GM11168 (cell line): ENCODE measurements at regions not wholly inside any gene's neighbourhood (a gene's known extent, or its start where the extent isn't known, plus 50 kb on each side); places are given as distances from the start of the nearest gene placed in this dataset.
"Not testable (repeated sequence)": the region's sequence is repeated elsewhere in the genome, so short reads cannot be mapped to it uniquely, and the experiment has no call there.

Experiments used
- in situ Hi-C: fragments of 300-500 bp; cut with MboI; formaldehyde crosslinking; loops from one replicate; pipeline ENCODE4 v1.12.0; 2022; ENCODE audit warnings: low sequenced_read_pairs; ENCODE audit not compliant: unreplicated experiment

DNA sequence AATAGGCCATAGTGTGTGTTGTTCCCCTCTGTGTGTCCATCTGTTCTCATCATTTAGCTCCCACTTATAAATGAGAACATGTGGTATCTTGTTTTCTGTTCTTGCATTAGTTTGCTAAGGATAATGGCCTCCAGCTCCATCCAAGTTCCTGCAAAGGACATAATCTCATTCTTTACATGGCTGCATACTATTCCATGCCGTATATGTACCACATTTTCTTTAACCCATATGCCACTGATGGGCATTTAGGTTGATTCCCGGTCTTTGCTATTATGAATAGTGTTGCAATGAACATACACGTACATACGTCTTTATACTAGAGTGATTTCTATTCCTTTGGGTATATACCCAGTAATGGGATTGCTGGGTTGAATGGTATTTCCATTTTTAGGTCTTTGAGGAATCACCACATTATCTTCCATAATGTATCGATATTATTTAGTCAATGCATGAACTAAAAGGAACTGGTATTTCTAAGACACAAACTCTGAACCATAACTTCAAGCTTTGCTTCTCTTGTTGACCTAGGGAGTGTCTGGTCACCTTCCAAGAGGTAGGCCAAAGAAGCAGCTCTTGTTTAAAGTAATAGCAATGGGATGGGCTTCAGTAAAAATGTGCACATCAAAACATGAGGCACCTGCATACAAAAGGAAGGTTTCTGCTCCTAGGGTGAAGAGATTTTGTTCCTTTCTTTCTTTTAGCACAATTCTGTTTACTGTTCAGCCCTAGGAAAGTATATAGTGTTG is 343.0 kb upstream of the ARID1B start:
- in situ Hi-C loops: no loop called here

DNA sequence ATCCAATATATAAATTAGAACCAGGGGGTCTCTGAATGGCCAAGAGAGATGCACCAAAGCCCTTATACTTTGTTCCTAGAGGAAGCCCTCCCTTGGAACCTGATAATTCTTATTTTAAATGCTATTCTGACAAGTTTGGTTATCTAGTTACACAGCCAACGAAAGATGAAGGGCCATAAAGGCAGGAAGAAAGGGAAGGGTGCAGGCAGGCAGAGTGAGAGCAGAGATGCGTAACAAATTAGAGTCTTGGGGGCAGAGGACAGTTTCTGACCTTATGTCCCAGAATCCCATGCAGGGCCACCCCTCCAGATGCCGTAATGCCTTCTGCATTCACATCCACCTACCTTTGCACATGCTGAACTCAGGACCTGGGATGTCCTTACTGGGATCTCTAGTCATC is 344.6 kb upstream of the ARID1B start:
- in situ Hi-C loops: no loop called here

DNA sequence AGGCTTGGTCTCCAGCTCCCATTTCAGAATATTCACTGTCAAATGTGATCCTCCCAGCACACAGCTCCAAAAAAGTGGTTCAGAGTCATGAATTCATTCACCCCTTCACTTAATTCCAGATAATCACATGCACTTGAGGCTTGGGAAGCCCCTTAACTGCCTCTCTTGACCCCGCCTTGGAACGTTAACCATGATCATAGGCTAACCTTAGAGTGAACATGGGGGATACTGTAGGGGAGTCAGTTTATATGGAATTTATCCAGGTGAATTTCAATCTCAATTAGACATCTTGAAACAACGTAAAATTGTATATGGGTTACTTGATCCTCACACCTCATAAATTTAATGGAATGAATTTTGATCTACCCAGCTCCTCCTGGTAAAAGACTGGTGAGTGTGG is 346.8 kb upstream of the ARID1B start:
- in situ Hi-C loops: no loop called here

DNA sequence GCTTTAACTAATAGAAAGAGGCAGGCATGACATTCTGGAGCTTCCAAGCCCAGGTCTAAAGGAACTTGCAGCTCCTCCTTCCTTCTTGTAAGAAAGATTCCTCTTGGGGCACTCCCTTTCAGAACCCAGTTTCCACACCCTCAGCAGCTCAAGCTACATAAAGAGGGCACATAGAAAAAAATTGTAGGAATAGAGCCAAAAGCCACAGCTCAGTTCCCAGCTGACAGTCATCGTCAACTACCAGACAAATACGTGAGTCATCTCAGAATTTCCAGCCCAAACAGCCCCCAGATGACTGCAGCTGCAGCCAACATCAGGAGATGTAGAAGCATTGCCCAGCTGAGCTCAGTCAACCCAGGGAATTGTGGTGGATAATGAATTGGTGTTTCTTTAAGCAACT is 349.8 kb upstream of the ARID1B start:
- in situ Hi-C loops: no loop called here

DNA sequence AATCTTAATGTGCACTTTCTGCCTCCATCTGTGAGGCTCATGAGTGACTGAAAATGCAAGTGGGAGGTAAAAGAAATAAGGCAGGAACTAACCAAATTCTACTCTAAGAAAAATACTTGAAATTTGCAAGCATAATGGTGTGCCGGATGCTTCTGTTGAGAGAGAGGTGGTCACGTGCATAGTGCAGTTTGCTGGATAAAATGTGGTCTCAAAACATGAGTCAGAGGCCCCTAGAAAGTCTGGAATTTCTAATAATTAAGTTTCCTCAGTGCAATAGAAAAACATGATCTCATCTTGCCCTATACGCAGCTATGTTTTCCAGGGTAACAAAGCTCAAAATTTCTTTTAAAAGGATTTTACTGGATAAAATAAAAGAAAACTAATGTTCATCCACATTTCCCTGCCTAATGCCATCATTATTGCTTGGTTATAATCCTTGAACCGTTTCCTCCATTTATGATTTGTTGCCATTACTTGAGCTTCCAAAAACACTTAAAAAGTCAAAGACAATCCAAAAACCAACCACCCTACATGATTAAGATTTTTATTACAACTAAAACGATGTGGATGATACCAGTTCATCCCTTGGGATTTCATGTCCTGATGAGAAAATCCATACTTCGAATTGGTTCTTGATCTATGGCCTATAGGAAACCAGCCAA is 351.7 kb upstream of the ARID1B start:
- in situ Hi-C loops: no loop called here

DNA sequence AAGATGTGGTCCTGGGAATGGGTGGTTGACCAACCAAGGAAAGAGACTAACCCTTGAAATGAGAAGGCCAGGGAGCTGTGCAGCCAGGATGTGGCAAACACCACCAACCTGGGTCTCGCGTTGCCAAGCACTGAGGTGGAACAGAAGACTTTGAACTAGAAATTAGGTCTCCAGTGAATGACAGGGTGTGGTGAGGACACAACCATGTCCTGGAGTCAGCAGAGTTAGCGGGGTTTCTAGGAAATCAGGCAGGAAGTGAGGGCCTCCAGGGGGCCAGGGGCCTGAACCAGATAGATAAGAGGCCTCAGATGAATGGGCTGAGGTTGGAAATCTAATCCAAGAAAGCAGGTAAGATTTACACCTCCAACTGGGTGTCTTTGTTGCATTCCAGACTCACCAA is 353.3 kb upstream of the ARID1B start:
- in situ Hi-C loops: no loop called here

DNA sequence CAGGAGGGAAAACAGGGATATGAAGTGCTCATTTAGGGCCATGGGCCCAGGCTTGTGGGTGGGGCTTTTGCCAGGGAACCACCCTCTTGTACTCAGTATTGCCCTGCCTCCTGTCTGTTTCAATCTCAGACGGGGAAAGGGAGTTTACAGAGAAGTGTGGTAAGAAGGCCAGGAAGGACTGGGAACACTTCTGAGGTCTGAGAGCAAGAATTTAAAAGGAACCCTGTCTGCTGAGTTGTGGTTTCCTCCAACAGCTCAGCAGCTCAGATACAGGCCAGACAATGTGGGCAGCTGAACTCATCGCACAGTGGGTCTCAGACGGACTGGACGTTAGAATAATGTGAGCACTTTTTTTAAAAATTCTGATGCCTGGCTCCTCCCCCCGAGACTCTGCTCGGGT is 354.1 kb upstream of the ARID1B start:
- in situ Hi-C loops: no loop called here

DNA sequence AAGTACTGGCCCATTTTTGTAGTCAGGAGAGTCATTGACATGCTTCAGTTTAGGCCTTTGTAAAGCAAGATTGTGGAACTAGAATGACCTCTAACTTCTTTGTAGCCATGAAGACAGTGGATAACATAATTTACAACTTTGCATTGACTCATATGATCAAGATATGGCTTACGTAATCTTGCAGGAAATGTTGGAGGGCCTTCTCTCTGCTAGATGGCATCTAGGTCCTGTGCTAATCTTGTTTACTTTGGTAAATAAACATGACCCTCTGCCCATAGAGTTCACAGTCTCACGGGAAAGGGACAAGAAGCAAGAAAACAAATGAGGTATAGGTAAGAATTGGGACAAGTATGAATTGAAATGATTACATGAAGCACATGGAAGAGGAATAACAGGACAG is 355.2 kb upstream of the ARID1B start:
- in situ Hi-C loops: no loop called here

DNA sequence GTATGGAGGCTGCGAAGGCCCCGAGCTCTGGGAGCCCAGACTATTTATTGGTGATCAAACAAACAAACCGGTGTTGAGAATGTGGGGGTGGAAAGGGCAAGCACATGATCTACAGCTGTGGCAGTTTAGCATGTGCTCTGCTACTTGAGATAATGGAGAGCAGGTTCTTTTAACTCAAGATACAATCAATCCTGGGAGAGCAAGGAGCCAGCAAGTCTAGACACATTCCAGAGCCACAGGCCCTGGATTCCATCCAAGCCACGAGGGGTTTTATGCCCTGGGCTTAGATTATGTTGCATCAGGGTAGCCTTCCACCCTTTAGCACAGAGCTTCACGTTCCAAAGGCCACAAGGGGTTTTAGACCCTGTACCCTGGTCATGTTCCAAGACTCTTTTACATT is 355.9 kb upstream of the ARID1B start:
- in situ Hi-C loops: not testable (repeated sequence)

DNA sequence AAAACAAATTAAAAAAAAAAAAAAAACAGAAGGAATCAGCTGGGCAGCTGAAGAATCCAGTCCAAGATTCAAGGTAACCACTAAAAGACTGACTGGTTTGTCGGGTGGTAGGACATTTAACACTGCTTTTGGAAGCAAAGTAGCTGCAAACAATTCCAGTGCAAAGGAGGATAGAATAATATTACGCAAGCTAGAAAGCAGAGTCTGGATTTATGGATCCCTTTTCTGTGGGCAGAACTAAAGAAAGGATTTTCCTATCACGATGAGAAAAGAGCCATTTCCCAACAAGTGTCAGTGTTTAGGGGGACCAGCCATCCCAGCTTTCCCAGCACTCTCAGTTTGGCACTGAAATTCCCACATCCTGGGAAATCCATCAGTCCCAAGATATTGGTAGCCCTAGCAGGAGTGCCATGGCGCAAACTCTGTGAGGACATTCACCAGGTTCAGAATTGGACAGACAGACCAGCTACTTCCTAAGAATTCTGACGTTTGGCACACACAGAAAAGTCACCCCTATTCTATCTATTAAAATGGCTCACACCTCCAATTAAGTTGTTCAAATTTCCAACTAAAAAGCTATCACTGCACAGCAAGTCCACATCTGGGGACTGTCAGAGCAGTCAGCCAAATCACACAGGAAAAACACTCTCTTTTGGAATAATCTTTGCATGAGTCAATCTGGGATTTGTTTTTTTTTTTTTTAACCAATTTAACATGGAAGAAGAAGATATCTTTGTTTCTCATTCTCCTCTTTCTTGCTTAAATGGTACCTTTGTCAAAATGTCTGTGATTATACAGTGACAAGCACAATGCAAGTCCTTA is 356.8 kb upstream of the ARID1B start:
- in situ Hi-C loops: no loop called here

DNA sequence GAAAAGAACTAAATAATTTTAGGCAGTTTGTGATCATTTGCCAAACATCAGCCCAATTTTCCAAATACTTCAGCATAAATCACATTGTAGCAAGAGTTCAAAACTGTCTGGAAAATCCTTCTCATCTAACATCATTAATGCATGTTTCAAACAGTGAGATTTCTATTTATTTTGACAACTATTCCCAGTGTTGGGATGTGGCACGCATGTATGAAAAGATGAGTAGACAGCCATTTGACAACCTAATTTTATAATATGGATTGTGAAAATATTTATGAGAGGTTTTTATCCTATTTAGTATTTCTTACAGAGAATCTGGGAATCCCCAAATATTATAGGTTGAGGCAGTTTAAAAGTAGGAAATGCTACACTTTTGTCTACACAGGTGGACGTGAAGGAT is 357.6 kb upstream of the ARID1B start:
- in situ Hi-C loops: no loop called here

DNA sequence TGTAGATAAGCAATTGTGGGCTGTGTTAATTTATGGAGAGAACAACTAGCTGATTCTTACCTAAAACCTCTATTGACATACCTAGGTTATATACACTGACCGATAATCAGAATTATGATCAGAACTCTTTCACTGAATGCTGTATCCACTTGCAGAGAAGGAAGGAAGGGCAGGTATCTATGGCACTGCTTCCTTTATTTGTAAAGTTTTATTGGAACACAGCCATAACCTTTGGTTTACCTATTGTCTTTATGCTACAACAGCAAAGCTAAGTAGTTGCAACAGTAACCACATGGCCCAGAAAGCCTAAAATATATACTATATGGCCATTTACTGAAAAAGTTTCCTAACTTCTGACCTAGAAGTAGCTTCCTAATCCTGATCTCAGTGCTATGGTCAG is 358.9 kb upstream of the ARID1B start:
- in situ Hi-C loops: no loop called here

DNA sequence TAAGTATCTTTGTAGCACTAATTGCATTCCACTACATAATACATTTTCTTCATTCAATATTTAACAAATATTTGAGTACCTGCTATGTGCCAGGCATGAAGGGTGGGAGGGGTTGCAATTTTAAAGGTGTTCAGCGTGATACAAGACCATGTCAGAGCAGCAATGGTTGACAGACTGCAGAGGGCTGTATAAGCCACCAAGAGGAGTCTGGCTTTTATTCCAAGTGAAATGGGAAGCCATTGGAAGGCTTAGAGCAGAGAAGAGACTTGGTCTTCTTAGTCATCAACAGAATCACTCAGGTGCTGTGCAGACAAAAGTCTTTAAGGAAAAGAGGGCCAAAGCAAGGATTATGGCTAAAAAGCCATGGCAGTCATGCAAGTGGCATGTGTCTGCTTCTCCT is 360.8 kb upstream of the ARID1B start:
- in situ Hi-C loops: no loop called here

DNA sequence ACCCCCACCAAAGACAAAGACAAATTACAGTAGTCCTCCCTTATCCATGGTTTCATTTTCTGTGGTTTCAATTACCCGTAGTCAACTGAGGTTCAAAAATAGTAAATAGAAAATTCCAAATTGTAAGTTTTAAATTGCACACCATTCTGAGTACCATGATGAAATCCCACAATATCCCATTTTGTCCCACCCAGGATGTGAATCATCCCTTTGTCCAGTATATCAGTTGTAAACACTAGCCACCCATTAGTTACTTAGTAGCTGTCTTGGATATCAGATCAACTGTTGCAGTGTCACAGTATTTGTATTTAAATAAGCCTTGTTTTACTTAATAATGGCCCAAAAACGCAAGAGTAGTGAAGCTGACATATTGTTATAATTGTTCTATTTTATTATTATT is 364.0 kb upstream of the ARID1B start:
- in situ Hi-C loops: no loop called here

DNA sequence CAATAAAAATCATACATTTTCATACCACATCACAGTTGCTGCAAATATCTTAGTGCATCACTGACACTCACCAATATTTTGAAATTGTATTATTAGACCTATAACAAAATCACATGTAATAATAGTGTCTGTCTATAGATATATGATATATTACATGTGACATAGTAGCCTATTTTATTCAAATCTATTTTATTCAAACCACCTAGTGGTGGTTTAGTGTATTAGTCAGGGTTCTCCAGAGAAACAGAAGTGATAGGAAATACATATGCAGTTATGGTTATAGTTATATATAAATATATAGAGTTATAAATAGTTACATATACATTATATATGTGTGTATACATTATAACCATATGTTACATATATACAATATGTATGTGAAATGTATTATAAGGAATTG is 366.5 kb upstream of the ARID1B start:
- in situ Hi-C loops: no loop called here

DNA sequence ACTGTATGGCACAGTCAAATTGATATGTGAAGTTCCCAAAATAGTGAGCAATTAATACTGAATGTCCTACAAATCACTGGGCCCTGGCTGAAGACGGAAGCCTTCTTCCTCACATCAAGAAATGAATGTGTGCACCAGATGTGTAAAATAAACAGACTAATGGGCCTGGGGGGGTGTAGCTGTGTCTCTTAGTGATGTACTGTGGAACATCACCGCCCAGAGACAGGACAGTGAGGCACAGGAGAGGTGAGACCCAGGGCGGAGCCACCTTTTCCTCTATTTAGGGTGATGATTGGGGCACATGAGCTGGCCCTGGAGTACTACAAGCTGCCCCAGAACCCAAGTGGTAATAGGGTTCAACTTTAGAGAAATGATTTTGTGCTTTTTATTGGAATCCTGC is 368.5 kb upstream of the ARID1B start:
- in situ Hi-C loops: no loop called here

DNA sequence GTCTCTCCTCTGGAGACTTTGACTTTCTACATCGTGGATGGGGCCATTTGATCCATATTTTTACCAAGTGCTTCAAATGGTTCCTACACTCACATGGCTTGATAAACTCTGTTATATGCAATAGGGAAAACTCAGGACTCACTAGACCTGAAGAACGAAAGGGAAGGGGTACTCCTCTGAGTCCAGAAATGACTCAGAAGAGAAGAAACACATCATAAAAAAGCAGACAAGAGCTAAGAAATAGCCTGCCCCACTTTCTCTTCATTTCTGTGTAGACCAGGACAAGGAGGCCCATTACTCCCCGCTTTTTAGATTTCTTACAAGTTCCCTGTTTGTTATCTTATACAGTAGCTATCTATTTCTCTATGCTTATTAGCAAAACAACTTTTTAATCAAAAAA is 369.8 kb upstream of the ARID1B start:
- in situ Hi-C loops: no loop called here

DNA sequence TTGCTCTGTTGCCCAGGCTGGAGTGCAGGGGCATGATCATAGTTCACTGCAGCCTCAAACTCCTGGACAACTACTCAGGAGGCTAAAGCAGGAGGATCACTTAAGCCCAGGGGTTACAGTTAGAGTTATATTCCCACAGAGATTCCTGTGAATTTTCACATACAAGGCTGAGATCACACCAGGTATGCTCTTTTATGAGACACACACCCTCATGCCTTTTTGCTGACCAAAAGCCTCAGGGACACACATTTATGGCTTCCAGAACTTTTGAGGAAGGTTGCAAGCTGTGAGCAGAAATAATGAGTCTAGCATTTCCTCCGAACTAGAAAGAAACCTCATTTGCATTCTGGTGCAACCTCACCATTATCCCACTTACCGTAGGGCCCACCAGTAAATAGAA is 370.5 kb upstream of the ARID1B start:
- in situ Hi-C loops: no loop called here

DNA sequence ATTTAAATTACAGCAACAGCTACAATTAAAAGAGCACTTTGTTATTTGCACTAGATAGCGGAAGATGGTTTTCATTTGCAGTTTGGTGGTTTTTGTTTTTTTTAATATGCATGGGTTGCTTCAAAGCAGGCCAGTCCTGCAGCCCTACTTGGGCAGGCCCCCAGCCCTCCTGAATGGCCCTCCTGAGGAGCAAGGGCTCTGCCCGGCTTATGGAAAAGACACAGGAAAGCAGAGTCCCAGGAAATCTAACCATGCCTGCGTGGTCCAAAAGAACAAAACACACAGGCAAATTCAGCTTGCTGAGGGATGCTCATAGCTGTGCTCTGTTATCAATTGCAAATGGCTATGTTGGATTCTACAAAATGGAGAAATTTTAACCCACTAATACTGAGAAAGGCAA is 371.1 kb upstream of the ARID1B start:
- in situ Hi-C loops: no loop called here

DNA sequence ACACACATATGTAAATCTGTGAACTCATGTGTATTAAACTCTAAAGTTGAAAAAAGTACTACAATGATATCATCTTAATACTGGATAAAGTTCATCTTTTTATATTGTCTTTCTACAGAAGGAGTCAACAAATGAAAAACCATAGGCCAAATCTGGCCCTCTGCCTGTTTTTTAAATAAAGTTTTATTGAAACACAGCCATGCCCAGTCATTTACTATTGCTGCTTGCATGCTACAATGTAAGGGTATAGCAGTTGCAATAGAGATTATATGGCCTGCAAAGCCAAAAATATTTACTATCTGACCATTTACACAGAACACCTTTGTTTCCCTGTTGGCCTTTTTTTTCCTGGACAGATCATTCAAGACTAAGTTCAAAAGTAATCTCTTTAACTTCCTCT is 374.6 kb upstream of the ARID1B start:
- in situ Hi-C loops: no loop called here

DNA sequence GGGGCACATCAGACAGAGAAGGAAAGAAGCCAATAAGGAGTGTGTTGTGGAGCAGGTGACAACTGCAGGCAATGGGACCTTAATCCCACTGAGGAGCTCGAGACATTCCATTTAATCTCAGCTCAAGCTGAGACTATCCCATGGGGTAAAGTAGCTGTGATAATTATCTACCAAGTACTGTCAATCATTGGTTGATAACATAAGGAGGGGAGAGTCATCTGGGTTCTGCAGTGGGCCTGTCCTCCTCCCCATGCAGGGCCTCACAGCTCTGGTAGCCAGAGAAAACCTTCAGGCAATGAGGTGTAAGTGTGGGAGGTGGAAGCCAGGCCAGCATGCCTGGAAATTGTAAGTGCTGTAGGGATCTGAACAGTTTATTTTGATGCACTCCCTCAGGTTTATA is 375.0 kb upstream of the ARID1B start:
- in situ Hi-C loops: no loop called here
